ENCODE measurements at regions not wholly inside any gene's neighbourhood (a gene's known extent, or its start where the extent isn't known, plus 50 kb on each side); places are given as distances from the start of the nearest gene placed in this dataset.

- no peak for DNase-seq
Measured at GRCh38 chr20:37596890-37597536, 69.3 kb upstream of the BLCAP start.

DNA sequence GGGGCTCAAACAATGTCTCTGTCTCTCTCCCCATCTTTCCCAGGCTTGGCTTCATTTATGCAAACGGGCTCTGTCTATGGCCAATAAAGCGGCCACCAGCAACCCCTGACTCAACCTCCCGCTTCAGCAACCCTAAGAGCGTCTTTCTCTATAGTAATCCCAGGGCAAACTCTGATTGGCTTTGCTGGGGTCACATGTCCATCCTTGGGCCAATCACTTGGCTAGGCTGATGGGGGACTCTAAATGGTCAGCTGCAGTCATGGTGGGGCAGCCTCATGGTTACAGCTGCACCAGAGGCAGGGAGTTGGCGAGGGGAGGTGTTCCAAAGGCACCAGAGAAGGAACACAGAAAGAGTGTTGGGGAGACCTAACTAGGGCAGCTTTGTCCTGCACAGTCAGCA is 68.5 kb upstream of the BLCAP start:
- no peak for DNase-seq

DNA sequence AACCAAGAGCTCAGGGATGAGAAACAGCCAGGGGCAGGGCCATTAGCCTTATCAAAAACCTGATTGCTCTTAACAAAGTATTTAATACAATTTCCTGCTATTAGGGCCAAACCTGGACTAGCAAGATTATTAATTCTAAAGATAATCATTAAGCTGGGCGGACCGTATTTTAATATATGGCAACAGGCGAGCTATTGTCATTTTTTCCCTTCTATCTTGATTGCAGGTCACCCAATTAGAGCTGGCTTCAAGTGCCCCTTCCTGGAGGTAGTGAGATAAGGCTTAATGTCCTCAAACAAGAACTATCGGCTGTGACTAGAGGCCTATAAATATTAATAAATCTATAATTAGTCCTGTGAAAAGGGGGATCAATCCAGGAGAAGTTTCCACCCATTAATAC is 66.0 kb upstream of the BLCAP start:
- no peak for DNase-seq

DNA sequence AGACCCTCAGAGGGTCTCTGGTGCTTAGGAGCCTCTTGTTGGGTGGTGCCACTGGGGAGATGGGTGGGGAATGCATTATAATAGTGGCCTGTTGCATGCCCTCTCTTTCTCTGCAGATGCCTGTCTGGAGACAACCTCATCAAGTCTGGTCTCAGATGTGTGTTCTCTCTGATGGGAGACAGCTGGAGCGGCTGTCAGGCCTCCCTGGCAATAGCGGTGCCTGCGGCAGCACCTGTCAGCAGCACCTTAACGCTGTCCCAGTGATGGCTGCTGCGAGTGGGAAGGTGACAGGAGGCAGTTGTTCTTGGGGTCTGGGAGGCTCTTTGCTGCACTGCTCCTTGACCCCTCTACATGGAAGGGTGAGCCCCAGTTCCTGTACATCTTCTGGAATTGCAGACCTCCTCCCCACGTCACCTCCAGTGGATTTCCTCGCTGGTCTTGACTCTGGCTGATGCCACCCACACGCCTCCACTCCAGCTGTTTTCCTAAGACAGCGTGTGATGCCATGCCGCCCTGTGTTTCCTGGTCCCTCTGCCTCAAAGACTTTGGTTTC is 63.3 kb upstream of the BLCAP start:
- no peak for DNase-seq

DNA sequence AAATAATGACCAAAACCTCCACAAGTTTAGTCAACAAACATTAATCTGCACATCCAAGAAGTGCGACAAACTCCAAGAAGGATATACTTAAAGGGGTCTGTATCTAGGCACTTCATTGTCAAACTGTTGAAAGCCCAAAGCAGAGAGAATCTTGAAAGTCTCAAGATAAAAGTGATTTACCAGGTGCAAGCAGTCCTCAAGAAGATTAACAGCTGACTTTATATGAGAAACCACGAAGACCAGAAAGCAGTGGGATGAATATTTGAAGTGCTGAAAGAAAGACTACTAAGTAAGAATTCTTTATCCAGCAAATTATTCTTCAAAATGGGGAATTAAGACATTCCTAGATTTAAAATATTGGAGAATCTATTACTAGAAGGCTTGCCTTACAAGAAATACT is 58.4 kb upstream of the BLCAP start:
- DNase-seq: no peak

DNA sequence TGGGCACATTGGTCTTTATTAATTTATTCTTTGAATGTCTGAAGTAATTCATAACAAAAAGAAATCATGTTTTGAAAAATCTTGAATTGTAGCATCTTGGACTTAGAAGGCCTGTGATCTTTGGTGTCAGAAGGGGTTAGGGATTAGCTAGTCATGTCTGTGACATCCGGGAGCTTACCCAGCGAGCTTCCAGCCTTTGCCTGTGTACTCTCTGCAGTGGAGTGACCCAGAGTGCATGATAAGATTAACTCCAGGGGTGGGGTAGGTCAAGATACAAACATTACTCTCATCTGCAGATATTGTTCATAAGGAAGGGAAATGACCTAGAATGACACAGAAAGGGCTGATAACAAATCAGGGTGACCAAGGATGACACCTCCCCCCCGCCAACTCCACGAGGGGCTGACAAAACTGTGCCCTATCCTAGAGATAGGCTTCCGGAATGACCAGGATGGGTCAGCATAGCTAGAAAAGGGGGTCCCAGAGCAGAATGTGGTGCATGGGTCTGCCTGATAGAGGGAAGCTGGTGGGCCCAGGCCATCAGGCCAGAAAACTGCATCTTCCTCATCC is 56.6 kb upstream of the BLCAP start:
- no peak for DNase-seq

DNA sequence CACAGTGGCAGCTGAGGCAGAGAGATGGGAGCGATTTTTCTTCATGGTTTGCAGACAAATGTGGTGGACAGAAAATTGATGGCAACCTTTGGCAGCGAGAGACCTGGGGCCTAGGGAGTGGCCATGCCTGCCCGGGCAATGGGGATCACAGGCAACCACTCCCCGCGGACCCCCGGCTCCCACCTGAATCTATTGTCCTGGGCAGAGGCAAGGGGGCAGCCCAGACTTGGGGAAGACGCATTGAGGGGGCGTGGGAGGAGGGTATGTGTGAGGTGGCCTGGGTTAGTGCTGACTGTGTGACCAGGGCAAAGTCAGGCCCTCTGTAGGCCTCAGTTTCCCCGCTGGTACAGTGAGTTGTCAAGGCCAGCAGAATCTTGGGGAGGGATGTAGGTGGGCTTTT is 53.6 kb upstream of the BLCAP start:
- DNase-seq: no peak

- DNase-seq: no peak
Measured at GRCh38 chr20:37580069-37580468, 52.4 kb upstream of the BLCAP start.

- no peak for DNase-seq
Measured at GRCh38 chr20:37579106-37579505, 51.4 kb upstream of the BLCAP start.

GRCh38 chr20:37577981-37578380 is 50.3 kb upstream of the BLCAP start:
- no peak for DNase-seq
